Adrenal gland (tissue), 9 donors: ENCODE measurements at regions not wholly inside any gene's neighbourhood (a gene's known extent, or its start where the extent isn't known, plus 50 kb on each side); places are given as distances from the start of the nearest gene placed in this dataset.

Source experiments
- DNase-seq, 7 donors: peaks; one replicate each; pipeline ENCODE4 v3.0.0-alpha.2; 2019 to 2020
- H3K27ac ChIP-seq, 5 donors: fragments of 200-600 bp; sonication (generic) in 4 of 5; 1 replicate in 3 of 5; 2 replicates in 2 of 5; pipeline versions ENCODE4 v1.5.1 to v1.8.0; 2016 to 2020; ENCODE audit warnings: mild to moderate bottlenecking in 1 of 5
- H3K27me3 ChIP-seq: fragments of 200-600 bp; 2 replicates; pipeline ENCODE4 v1.8.0; 2021
- H3K36me3 ChIP-seq, 2 donors: fragments of 200-600 bp; replicated peaks in 1 of 2; 1 replicate in 1 of 2; 2 replicates in 1 of 2; pipeline versions ENCODE4 v1.5.1 to v1.8.0; 2018 to 2022
- H3K4me1 ChIP-seq, 2 donors: fragments of 200-600 bp; replicated peaks in 1 of 2; 1 replicate in 1 of 2; 2 replicates in 1 of 2; pipeline versions ENCODE4 v1.5.1 to v1.8.0; 2018 to 2021
- H3K4me3 ChIP-seq, 4 donors: fragments of 200-600 bp; sonication (generic) in 3 of 4; one replicate each; pipeline ENCODE4 v1.5.1; 2016 to 2018
- H3K9me3 ChIP-seq, 3 donors: fragments of 200-600 bp; sonication (generic) in 1 of 3; replicated peaks in 1 of 3; 1 replicate in 2 of 3; 2 replicates in 1 of 3; pipeline versions ENCODE4 v1.5.1 to v1.8.0; 2016 to 2021
- CTCF ChIP-seq, 6 experiments: fragments of 450-650 bp in 4 of 6; fragments of 200-600 bp in 2 of 6; sonication (generic) in 1 of 6; IDR thresholded peaks; 1 replicate in 5 of 6; 2 replicates in 1 of 6; pipeline versions ENCODE4 v1.5.1 to v1.8.0; 2016 to 2021; ENCODE audit warnings: antibody characterized with exemption in 6 of 6, mild to moderate bottlenecking in 2 of 6, moderate library complexity in 1 of 6
- POLR2A ChIP-seq, 2 donors: fragments of 450-650 bp; IDR thresholded peaks; one replicate each; pipeline ENCODE4 v1.6.1; 2017; ENCODE audit warnings: antibody characterized with exemption in 2 of 2, mild to moderate bottlenecking in 2 of 2, moderate library complexity in 1 of 2
- WGBS, 4 donors: extraction: QIAGEN DNeasy Blood & Tissue Kit in 2 of 4; methylation state at CpG; one replicate each; pipeline versions ENCODE4 v1.1.5 to v1.1.7; 2013 to 2017; 5-methylcytosine and 5-hydroxymethylcytosine counted together
- intact Hi-C, 2 donors: fragments of 100-400 bp; cut with DNase I; formaldehyde crosslinking; loops; one replicate each; pipeline versions ENCODE4 v1.14.1 to v1.15.0; 2022 to 2023
- donor health status: healthy with polysubstance abuse.
- donor health status: Bipolar disorder and iron deficiency.
- donor health status: DM: yes; HTN: yes; CAD: no.
- donor health status: DM: no; HTN: no; CAD: no.
- donor health status: DM: no; HTN: no; CAD: no.

GRCh38 chr4:128735714-128736113, 73.8 kb upstream of the JADE1 start:
- intact Hi-C loops, result no loop called here
- no peak overlapping the region for H3K4me3 ChIP-seq
- H3K4me1 ChIP-seq, result no peaks in the 10 kb centered on the region
- WGBS, 4 donors, result 97 to 99% (median 97%) methylated on average over 2 of the region's 2 CpGs
- no peak for DNase-seq
- no peak overlapping the region for H3K27ac ChIP-seq
- no peaks in the 10 kb centered on the region for H3K36me3 ChIP-seq
- TF ChIP-seq POLR2A (IDR thresholded peaks at IDR 0.05) (no peak), CTCF (IDR thresholded peaks at IDR 0.05) (no peak)
- H3K27me3 ChIP-seq, result no peaks in the 10 kb centered on the region
- H3K9me3 ChIP-seq, result no peaks in the 10 kb centered on the region

GRCh38 chr4:128728190-128728589, 81.3 kb upstream of the JADE1 start:
- WGBS, 4 donors, result 95 to 100% (median 96%) methylated on average over 2 of the region's 2 CpGs
- DNase-seq, result no peak
- H3K4me3 ChIP-seq, result no peak overlapping the region
- H3K36me3 ChIP-seq, result no peaks in the 10 kb centered on the region
- no peaks in the 10 kb centered on the region for H3K9me3 ChIP-seq
- intact Hi-C loops, result no loop called here
- no peaks in the 10 kb centered on the region for H3K4me1 ChIP-seq
- H3K27ac ChIP-seq, result no peak overlapping the region
- TF ChIP-seq CTCF (IDR thresholded peaks at IDR 0.05), result no peak
- no peaks in the 10 kb centered on the region for H3K27me3 ChIP-seq

- Histone ChIP-seq H3K4me1 (no peaks in the 10 kb centered on the region), H3K27ac (no peak overlapping the region), H3K27me3 (no peaks in the 10 kb centered on the region)
These were observed 81.8 kb upstream of the JADE1 start for GRCh38 chr4:128727658-128728057.

GRCh38 chr4:128725405-128726055, 84.0 kb upstream of the JADE1 start:
- Histone ChIP-seq H3K27ac (no peak overlapping the region), H3K27me3 (no peaks in the 10 kb centered on the region), H3K36me3 (no peaks in the 10 kb centered on the region), H3K4me1 (no peaks in the 10 kb centered on the region), H3K4me3 (no peak overlapping the region), H3K9me3 (no peaks in the 10 kb centered on the region)
- no peak for DNase-seq
- no peak for TF ChIP-seq POLR2A (IDR thresholded peaks at IDR 0.05)
- no peak for TF ChIP-seq CTCF (IDR thresholded peaks at IDR 0.05)
- 38 to 70% (median 51%) methylated on average over 3 of the region's 3 CpGs for WGBS, 4 donors
- intact Hi-C loops, result no loop called here

More at GRCh38 chr4:128727658-128728057, 81.8 kb upstream of the JADE1 start:
- Histone ChIP-seq H3K9me3 (no peaks in the 10 kb centered on the region), H3K4me3 (no peak overlapping the region), H3K36me3 (no peaks in the 10 kb centered on the region)
- TF ChIP-seq POLR2A (IDR thresholded peaks at IDR 0.05) (no peak), CTCF (IDR thresholded peaks at IDR 0.05) (no peak)
- DNase-seq, result no peak
- intact Hi-C loops, result no loop called here
